ENCODE measurements at regions not wholly inside any gene's neighbourhood (a gene's known extent, or its start where the extent isn't known, plus 50 kb on each side); places are given as distances from the start of the nearest gene placed in this dataset.

DNA sequence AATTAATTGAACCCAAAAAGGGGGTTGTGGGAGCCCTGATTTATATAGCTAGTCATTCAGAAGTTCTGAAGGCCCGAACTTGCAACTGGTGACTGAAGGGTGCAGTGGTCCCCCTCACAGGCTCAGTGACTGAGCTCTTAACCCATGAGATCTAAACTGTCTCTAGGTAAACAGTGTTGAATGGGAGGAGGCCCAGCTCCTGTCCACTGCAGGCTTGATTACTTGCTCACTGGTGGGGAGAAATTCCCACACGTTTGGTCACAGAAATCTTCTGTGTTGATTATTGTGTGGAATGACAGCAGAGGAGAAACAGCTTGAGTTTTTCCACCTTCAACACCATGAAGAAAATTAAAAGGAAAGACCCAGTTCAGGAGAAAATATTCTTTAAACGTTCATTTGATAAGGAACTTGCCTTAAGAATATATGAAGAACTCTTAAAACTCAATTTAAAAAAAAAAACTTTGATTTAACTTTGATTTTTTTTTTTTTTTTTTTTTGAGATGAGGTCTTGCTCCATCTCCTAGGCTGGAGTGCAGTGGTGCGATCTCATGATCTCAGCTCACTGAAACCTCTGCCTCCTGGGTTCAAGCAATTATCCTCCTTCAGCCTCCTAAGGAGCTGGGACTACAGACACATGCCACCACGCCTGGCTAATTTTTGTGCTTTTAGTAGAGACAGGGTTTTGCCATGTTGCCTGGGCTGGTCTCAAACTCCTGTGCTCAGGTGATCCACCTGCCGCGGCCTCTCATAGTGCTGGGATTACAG lies 249.3 kb downstream of the UQCRFS1 start:
- no peak for DNase-seq
- Histone ChIP-seq H2AK5ac (ENCODE audit: insufficient read length, low read length) (no peak overlapping the region), H4K8ac (replicated peaks; ENCODE audit: insufficient read length, low read depth, low read length) (no peak overlapping the region), H3K79me2 (ENCODE audit: insufficient read depth, low read length) (no peaks in the 10 kb centered on the region; the same call in 1 of the 2 replicates), H3K9me3 (ENCODE audit: control insufficient read depth, low read depth, low read length) (no peaks in the 10 kb centered on the region), H3K4ac (ENCODE audit: low read depth, low read length) (no peak overlapping the region), H2BK5ac (ENCODE audit: insufficient read length, low read length) (no peak overlapping the region), H3K27me3 (ENCODE audit: insufficient read depth, low read length) (no peaks in the 10 kb centered on the region), H3K4me2 (ENCODE audit: insufficient read depth, insufficient read length, low read length) (no peak overlapping the region), H3K79me1 (ENCODE audit: insufficient read depth, low read depth, low read length, poor library complexity, severe bottlenecking) (no peaks in the 10 kb centered on the region), H3K23me2 (ENCODE audit: insufficient read length, low read depth, low read length, poor library complexity, severe bottlenecking) (no peaks in the 10 kb centered on the region), H3K18ac (ENCODE audit: insufficient read length, low read depth, low read length) (no peak overlapping the region), H2AFZ (ENCODE audit: low read length) (no peak overlapping the region), H4K5ac (ENCODE audit: insufficient read length, low read depth, low read length) (no peak overlapping the region), H3K23ac (ENCODE audit: insufficient read length, low read depth, low read length) (no peak overlapping the region), H3T11ph (ENCODE audit: low read length) (no peak overlapping the region), H3K27ac (ENCODE audit: insufficient read length, low read depth, low read length) (no peak overlapping the region), H4K20me1 (ENCODE audit: control insufficient read depth, insufficient read depth, insufficient read length) (no peaks in the 10 kb centered on the region), H3K14ac (ENCODE audit: insufficient read depth, low read length) (no peak overlapping the region), H2BK15ac (ENCODE audit: low read depth, low read length) (no peak overlapping the region), H4K91ac (ENCODE audit: insufficient read length, low read depth, low read length) (no peak overlapping the region), H3K4me1 (ENCODE audit: insufficient read depth, low read length) (no peaks in the 10 kb centered on the region), H2BK12ac (ENCODE audit: insufficient read length, low read depth, low read length) (no peak overlapping the region), H2BK120ac (ENCODE audit: low read depth, low read length, poor library complexity, severe bottlenecking) (no peak overlapping the region), H3K56ac (ENCODE audit: insufficient read length, low read depth, low read length) (no peak overlapping the region), H2BK20ac (ENCODE audit: low read depth, low read length, poor library complexity, severe bottlenecking) (no peak overlapping the region), H3K9ac (ENCODE audit: extremely low read depth, insufficient read length, low read length) (no peak overlapping the region)
- H3K4me3 Mint-ChIP-seq: no peak overlapping the region
- WGBS (ENCODE audit: extremely low coverage, insufficient read length, low lambda C conversion rate): no CpG with 5 or more reads among the region's 7 CpGs
- no peak overlapping the region for H3K27ac Mint-ChIP-seq
- TF ChIP-seq, protein P1, sequence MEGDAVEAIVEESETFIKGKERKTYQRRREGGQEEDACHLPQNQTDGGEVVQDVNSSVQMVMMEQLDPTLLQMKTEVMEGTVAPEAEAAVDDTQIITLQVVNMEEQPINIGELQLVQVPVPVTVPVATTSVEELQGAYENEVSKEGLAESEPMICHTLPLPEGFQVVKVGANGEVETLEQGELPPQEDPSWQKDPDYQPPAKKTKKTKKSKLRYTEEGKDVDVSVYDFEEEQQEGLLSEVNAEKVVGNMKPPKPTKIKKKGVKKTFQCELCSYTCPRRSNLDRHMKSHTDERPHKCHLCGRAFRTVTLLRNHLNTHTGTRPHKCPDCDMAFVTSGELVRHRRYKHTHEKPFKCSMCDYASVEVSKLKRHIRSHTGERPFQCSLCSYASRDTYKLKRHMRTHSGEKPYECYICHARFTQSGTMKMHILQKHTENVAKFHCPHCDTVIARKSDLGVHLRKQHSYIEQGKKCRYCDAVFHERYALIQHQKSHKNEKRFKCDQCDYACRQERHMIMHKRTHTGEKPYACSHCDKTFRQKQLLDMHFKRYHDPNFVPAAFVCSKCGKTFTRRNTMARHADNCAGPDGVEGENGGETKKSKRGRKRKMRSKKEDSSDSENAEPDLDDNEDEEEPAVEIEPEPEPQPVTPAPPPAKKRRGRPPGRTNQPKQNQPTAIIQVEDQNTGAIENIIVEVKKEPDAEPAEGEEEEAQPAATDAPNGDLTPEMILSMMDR (conservative IDR thresholded peaks at IDR 0.05): no peak
- H3K27me3 Mint-ChIP-seq (ENCODE audit: low read depth): peaks cover 2% of the 10 kb centered on the region; the same call in 1 of the 2 replicates
- H3K36me3 Mint-ChIP-seq (ENCODE audit: insufficient read depth in 1 of 3, low read depth in 3 of 3): no peaks in the 10 kb centered on the region
- H3K9me3 Mint-ChIP-seq: no peaks in the 10 kb centered on the region; a peak in 2 of 5 replicates
- H3K4me1 Mint-ChIP-seq: peaks cover 5 to 6% of the 10 kb centered on the region in 2 experiments; a peak in 3 of 4 replicates
